IMR-90 (cell line): ENCODE measurements at regions not wholly inside any gene's neighbourhood (a gene's known extent, or its start where the extent isn't known, plus 50 kb on each side); places are given as distances from the start of the nearest gene placed in this dataset.

Source experiments
- ATAC-seq: fragments of 200-7000 bp; cut with Tn5 transposase; 2 replicates; pipeline ENCODE4 v1.9.1; 2020; ENCODE audit warnings: low read depth, mild to moderate bottlenecking, moderate library complexity
- BruUV-seq: library from RNA; stranded (reverse); fragments of 400-500 nt; replicated peaks from 2 replicates; lab custom pipeline; 2021; lab: Mats Ljungman, UMichigan
- CTCF ChIA-PET: fragments of 300-600 bp; formaldehyde crosslinking; extraction: SDS; loops from one replicate; lab custom pipeline; 2021; ENCODE audit warnings: antibody characterized with exemption; lab: Yijun Ruan, JAX
- POLR2A ChIA-PET: fragments of 300-600 bp; sonication (Branson Sonifier 250); formaldehyde crosslinking; loops from one replicate; lab custom pipeline; 2022; ENCODE audit warnings: antibody characterized with exemption; ENCODE audit not compliant: unreplicated experiment; lab: Charles Lee
- DNase-seq: peaks from one replicate; pipeline ENCODE4 v3.0.0; 2013
- H2AFZ ChIP-seq: replicated peaks from 2 replicates; pipeline ENCODE3; 2013; ENCODE audit warnings: low read length, mild to moderate bottlenecking; ENCODE audit not compliant: poor library complexity
- H2AK5ac ChIP-seq: 2 replicates; pipeline ENCODE4 v1.6.1; 2013; ENCODE audit warnings: low read depth, low read length, inconsistent platforms
- H2AK9ac ChIP-seq: replicated peaks from 2 replicates; pipeline ENCODE3; 2013; ENCODE audit warnings: mild to moderate bottlenecking, low read depth, low read length, moderate library complexity; ENCODE audit not compliant: poor library complexity
- H2BK120ac ChIP-seq: 2 replicates; pipeline ENCODE4 v1.6.1; 2013; ENCODE audit warnings: low read depth, low read length, inconsistent platforms
- H2BK15ac ChIP-seq: 3 replicates; pipeline ENCODE4 v1.6.1; 2013; ENCODE audit warnings: low read depth, low read length, inconsistent platforms
- H2BK20ac ChIP-seq: 2 replicates; pipeline ENCODE4 v1.6.1; 2013; ENCODE audit warnings: low read depth, mild to moderate bottlenecking, inconsistent platforms, low read length, moderate library complexity
- H2BK5ac ChIP-seq: 2 replicates; pipeline ENCODE4 v1.6.1; 2013; ENCODE audit warnings: mild to moderate bottlenecking, low read depth, low read length, inconsistent platforms; ENCODE audit not compliant: poor library complexity, severe bottlenecking
- H3K14ac ChIP-seq: replicated peaks from 2 replicates; pipeline ENCODE4 v1.6.1; 2013; ENCODE audit warnings: low read depth, low read length, inconsistent platforms
- H3K18ac ChIP-seq: 2 replicates; pipeline ENCODE4 v1.6.1; 2013; ENCODE audit warnings: low read depth, low read length, control low read depth
- H3K23ac ChIP-seq: 2 replicates; pipeline ENCODE4 v1.6.1; 2013; ENCODE audit warnings: low read depth, low read length, inconsistent platforms
- H3K27ac ChIP-seq: 2 replicates; pipeline ENCODE4 v1.5.1; 2013; ENCODE audit warnings: mild to moderate bottlenecking, control low read depth, low read length; ENCODE audit not compliant: insufficient read depth
- H3K27me3 ChIP-seq: 2 replicates; pipeline ENCODE4 v1.6.1; 2013; ENCODE audit warnings: low read length; ENCODE audit not compliant: control insufficient read depth, insufficient read depth
- H3K36me3 ChIP-seq: 2 replicates; pipeline ENCODE4 v1.6.1; 2013; ENCODE audit warnings: low read length, mixed read lengths; ENCODE audit not compliant: control insufficient read depth, insufficient read depth
- H3K4ac ChIP-seq: 2 replicates; pipeline ENCODE4 v1.6.1; 2013; ENCODE audit warnings: low read depth, low read length, inconsistent platforms
- H3K4me1 ChIP-seq: 2 replicates; pipeline ENCODE4 v1.6.1; 2013; ENCODE audit warnings: low read length, mixed read lengths; ENCODE audit not compliant: control insufficient read depth, insufficient read depth
- H3K4me2 ChIP-seq: 2 replicates; pipeline ENCODE4 v1.6.1; 2013; ENCODE audit warnings: low read depth, mild to moderate bottlenecking, control low read depth, low read length, moderate library complexity
- H3K4me3 ChIP-seq: 2 replicates; pipeline ENCODE4 v1.5.1; 2013; ENCODE audit warnings: low read depth, mild to moderate bottlenecking, control low read depth, low read length, moderate library complexity; ENCODE audit not compliant: insufficient read depth
- H3K56ac ChIP-seq: 2 replicates; pipeline ENCODE4 v1.6.1; 2013; ENCODE audit warnings: low read length, inconsistent platforms; ENCODE audit not compliant: insufficient read depth; ENCODE audit errors: extremely low read depth
- H3K79me1 ChIP-seq, 2 experiments: 2 replicates each; pipeline ENCODE4 v1.6.1; 2013; ENCODE audit warnings: low read length in 2 of 2, inconsistent platforms in 1 of 2, low read depth in 1 of 2
- H3K9ac ChIP-seq: 2 replicates; pipeline ENCODE4 v1.6.1; 2013; ENCODE audit warnings: low read depth, low read length, control low read depth
- H3K9me1 ChIP-seq: 2 replicates; pipeline ENCODE4 v1.6.1; 2013; ENCODE audit warnings: low read length, inconsistent platforms; ENCODE audit not compliant: insufficient read depth
- H3K9me3 ChIP-seq: 2 replicates; pipeline ENCODE4 v1.6.1; 2013; ENCODE audit warnings: low read length; ENCODE audit not compliant: control insufficient read depth, insufficient read depth
- H4K20me1 ChIP-seq: 2 replicates; pipeline ENCODE4 v1.6.1; 2013; ENCODE audit warnings: low read length, inconsistent platforms; ENCODE audit not compliant: insufficient read depth
- H4K5ac ChIP-seq: 2 replicates; pipeline ENCODE4 v1.6.1; 2013; ENCODE audit warnings: mild to moderate bottlenecking, low read depth, low read length, control low read depth
- H4K8ac ChIP-seq, 2 experiments: 2 replicates each; pipeline ENCODE4 v1.6.1; 2013; ENCODE audit warnings: low read depth in 2 of 2, low read length in 2 of 2, control low read depth in 1 of 2, inconsistent platforms in 1 of 2
- H4K91ac ChIP-seq: 2 replicates; pipeline ENCODE4 v1.6.1; 2013; ENCODE audit warnings: low read depth, low read length, inconsistent platforms; ENCODE audit not compliant: insufficient read depth
- BHLHE40 ChIP-seq: fragments of 150-350 bp; IDR thresholded peaks from 2 replicates; pipeline ENCODE4 v1.6.1; 2016; ENCODE audit warnings: mild to moderate bottlenecking, low read depth, low read length
- CEBPB ChIP-seq: IDR thresholded peaks from 2 replicates; pipeline ENCODE4 v1.6.1; 2012; ENCODE audit warnings: low read depth, low read length, improper control_type of control experiment
- CHD1 ChIP-seq: IDR thresholded peaks from 2 replicates; pipeline ENCODE4 v1.6.1; 2012; ENCODE audit warnings: low read depth, low read length, improper control_type of control experiment
- CTCF ChIP-seq: conservative IDR thresholded peaks from 2 replicates; pipeline ENCODE4 v1.5.1; 2012; ENCODE audit warnings: mild to moderate bottlenecking, low read depth, low read length, improper control_type of control experiment
- ELK1 ChIP-seq: fragments of 150-350 bp; IDR thresholded peaks from 2 replicates; pipeline ENCODE4 v1.6.1; 2016; ENCODE audit warnings: low read depth, mild to moderate bottlenecking, low read length, moderate library complexity, borderline replicate concordance
- FOS ChIP-seq: fragments of 150-350 bp; IDR thresholded peaks from 2 replicates; pipeline ENCODE4 v1.6.1; 2016; ENCODE audit warnings: low read depth, low read length
- MAFK ChIP-seq: IDR thresholded peaks from 2 replicates; pipeline ENCODE4 v1.6.1; 2012; ENCODE audit warnings: low read depth, low read length, improper control_type of control experiment
- MAZ ChIP-seq: IDR thresholded peaks from 2 replicates; pipeline ENCODE4 v1.6.1; 2012; ENCODE audit warnings: low read depth, mild to moderate bottlenecking, low read length, improper control_type of control experiment, moderate library complexity, borderline replicate concordance
- MXI1 ChIP-seq: IDR thresholded peaks from 2 replicates; pipeline ENCODE4 v1.6.1; 2012; ENCODE audit warnings: low read depth, mild to moderate bottlenecking, low read length, moderate library complexity, borderline replicate concordance
- NFE2L2 ChIP-seq: fragments of 150-350 bp; IDR thresholded peaks from 2 replicates; pipeline ENCODE4 v1.6.1; 2016; ENCODE audit warnings: low read depth, mild to moderate bottlenecking, low read length
- POLR2A ChIP-seq: IDR thresholded peaks from 2 replicates; pipeline ENCODE4 v1.6.1; 2012; ENCODE audit warnings: mild to moderate bottlenecking, low read depth, low read length
- RAD21 ChIP-seq: IDR thresholded peaks from 2 replicates; pipeline ENCODE4 v1.6.1; 2012; ENCODE audit warnings: low read length, improper control_type of control experiment
- RCOR1 ChIP-seq: IDR thresholded peaks from 2 replicates; pipeline ENCODE4 v1.6.1; 2012; ENCODE audit warnings: mild to moderate bottlenecking, low read length, improper control_type of control experiment; ENCODE audit not compliant: insufficient replicate concordance
- RFX5 ChIP-seq: IDR thresholded peaks from 2 replicates; pipeline ENCODE4 v1.8.0; 2012; ENCODE audit warnings: low read depth, mild to moderate bottlenecking, low read length, moderate library complexity
- SMC3 ChIP-seq: fragments of 150-350 bp; IDR thresholded peaks from 2 replicates; pipeline ENCODE4 v1.6.1; 2016; ENCODE audit warnings: low read depth, mild to moderate bottlenecking, antibody characterized with exemption, low read length, moderate library complexity
- USF2 ChIP-seq: fragments of 150-350 bp; IDR thresholded peaks from 2 replicates; pipeline ENCODE4 v1.6.1; 2017; ENCODE audit warnings: mild to moderate bottlenecking, antibody characterized with exemption, low read length, low read depth
- WGBS, 2 experiments: methylation state at CpG; one replicate each; pipeline versions ENCODE4 v1.1.5 to v1.1.7; 2013; ENCODE audit warnings: missing lambda C conversion rate in 2 of 2; ENCODE audit not compliant: insufficient read length in 1 of 2; ENCODE audit errors: extremely low coverage in 2 of 2; 5-methylcytosine and 5-hydroxymethylcytosine counted together
- dilution Hi-C: fragments of 300-500 bp; cut with HindIII; formaldehyde crosslinking; loops from one replicate; pipeline ENCODE4 v1.14.3; 2018; ENCODE audit warnings: low sequenced_read_pairs; ENCODE audit not compliant: unreplicated experiment
- in situ Hi-C: fragments of 300-500 bp; cut with MboI; formaldehyde crosslinking; loops from 3 replicates; pipeline ENCODE4 v1.14.3; 2019; ENCODE audit warnings: low sequenced_read_pairs, inconsistent platforms, mixed read lengths
- intact Hi-C: fragments of 100-400 bp; cut with micrococcal nuclease; formaldehyde crosslinking; loops from 2 replicates; pipeline ENCODE4 v1.10.0; 2022

GRCh38 chr11:101292661-101293240 lies 163.1 kb upstream of the PGR start:
- H3K4me2 ChIP-seq: no peak overlapping the region
- ChIA-PET CTCF (no interaction called here), POLR2A (no interaction called here)
- TF ChIP-seq SMC3 (no peak), MXI1 (no peak), ELK1 (no peak), MAFK (no peak), MAZ (no peak), BHLHE40 (no peak), CHD1 (no peak), USF2 (no peak), FOS (no peak), CEBPB (no peak), NFE2L2 (no peak), RCOR1 (no peak), RAD21 (no peak), POLR2A (no peak), CTCF (no peak), RFX5 (no peak)
- no peaks in the 10 kb centered on the region for H3K36me3 ChIP-seq
- intact Hi-C loops (no loop called here), in situ Hi-C loops (no loop called here), dilution Hi-C loops (no loop called here)
- H3K4me1 ChIP-seq: no peaks in the 10 kb centered on the region
- no peak overlapping the region for H3K27ac ChIP-seq
- no peak overlapping the region for H2BK15ac ChIP-seq
- H3K79me1 ChIP-seq: no peaks in the 10 kb centered on the region
- ATAC-seq (no peak), DNase-seq (no peak)
- no peak overlapping the region for H3K18ac ChIP-seq
- H4K8ac ChIP-seq: no peak overlapping the region
- H3K23ac ChIP-seq: no peak overlapping the region
- no peak overlapping the region for H2BK120ac ChIP-seq
- H4K91ac ChIP-seq: no peak overlapping the region
- H4K5ac ChIP-seq: no peak overlapping the region
- H3K14ac ChIP-seq: no peak overlapping the region
- no peak overlapping the region for H3K9ac ChIP-seq
- H2AK9ac ChIP-seq: no peak overlapping the region
- no peak overlapping the region for H2BK20ac ChIP-seq
- no peak overlapping the region for H3K4me3 ChIP-seq
- no peak overlapping the region for H2AK5ac ChIP-seq
- H3K4ac ChIP-seq: no peak overlapping the region
- no peak overlapping the region for H2AFZ ChIP-seq
- no peaks in the 10 kb centered on the region for H3K27me3 ChIP-seq
- H2BK5ac ChIP-seq: no peak overlapping the region
- no peaks in the 10 kb centered on the region for H3K9me1 ChIP-seq
- H3K9me3 ChIP-seq: no peaks in the 10 kb centered on the region
- no peaks in the 10 kb centered on the region for H4K20me1 ChIP-seq
- no CpG with 5 or more reads among the region's 2 CpGs for WGBS, 2 experiments
- H3K56ac ChIP-seq: no peak overlapping the region
- no TSS peak for BruUV-seq
